ENCODE measurements at regions not wholly inside any gene's neighbourhood (a gene's known extent, or its start where the extent isn't known, plus 50 kb on each side); places are given as distances from the start of the nearest gene placed in this dataset.

GRCh38 chr5:106241409-106241808 is 1429.3 kb downstream of the EFNA5 start:
- no peak for DNase-seq (ENCODE audit: low spot score)

DNA sequence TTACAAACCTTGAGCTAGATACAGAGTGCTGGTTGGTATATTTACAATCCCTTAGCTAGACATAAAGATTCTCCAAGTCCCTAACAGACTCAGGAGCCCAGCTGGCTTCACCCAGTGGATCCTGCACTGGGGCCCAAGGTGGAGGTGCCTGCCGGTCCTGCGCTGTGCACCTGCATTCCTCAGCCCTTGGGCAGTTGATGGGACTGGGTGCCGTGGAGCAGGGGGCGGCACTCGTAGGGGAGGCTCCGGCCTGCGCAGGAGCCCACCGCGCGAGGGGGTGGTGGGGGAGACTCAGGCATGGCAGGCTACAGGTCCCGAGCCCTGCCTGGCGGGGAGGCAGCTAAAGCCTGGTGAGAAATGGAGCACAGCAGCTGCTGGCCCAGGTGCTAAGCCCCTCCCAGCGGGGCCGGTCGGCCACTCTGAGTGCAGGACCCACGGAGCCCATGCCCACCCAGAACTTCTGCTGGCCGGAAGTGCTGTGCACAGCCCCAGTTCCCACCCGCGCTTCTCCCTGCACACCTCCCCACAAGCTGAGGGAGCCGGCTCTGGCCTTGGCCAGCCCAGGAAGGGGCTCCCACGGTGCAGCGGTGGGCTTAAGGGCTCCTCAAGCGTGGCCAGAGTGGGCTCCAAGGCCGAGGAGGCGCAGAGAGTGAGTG is 1464.7 kb downstream of the EFNA5 start:
- DNase-seq (ENCODE audit: low spot score), result no peak

- DNase-seq (ENCODE audit: low spot score), result no peak
These were observed 1468.7 kb downstream of the EFNA5 start for GRCh38 chr5:106202035-106202434.

DNA sequence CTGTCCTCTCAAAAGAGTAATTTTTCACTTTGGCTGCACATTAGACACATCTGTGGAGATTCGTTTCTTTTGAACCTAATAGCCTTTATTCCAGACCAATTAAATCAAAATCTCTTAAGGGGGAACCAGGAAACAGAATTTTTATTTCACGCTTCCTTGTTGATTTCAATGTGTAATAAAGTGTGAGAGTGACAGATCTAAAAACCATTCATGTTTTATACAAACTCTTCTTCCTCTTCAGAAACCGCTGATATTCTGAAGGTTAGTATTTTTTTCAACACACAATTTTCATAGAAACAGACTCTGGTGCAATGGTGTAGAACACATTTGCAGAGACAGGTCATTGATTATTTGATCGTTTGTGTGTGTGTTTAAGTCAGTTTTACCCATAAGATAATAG is 1469.8 kb downstream of the EFNA5 start:
- DNase-seq (ENCODE audit: low spot score), result no peak

GRCh38 chr5:106195679-106196474 is 1474.9 kb downstream of the EFNA5 start:
- no peak for DNase-seq (ENCODE audit: low spot score)

GRCh38 chr5:106189121-106189809 is 1481.5 kb downstream of the EFNA5 start:
- DNase-seq (ENCODE audit: low spot score), result no peak

DNA sequence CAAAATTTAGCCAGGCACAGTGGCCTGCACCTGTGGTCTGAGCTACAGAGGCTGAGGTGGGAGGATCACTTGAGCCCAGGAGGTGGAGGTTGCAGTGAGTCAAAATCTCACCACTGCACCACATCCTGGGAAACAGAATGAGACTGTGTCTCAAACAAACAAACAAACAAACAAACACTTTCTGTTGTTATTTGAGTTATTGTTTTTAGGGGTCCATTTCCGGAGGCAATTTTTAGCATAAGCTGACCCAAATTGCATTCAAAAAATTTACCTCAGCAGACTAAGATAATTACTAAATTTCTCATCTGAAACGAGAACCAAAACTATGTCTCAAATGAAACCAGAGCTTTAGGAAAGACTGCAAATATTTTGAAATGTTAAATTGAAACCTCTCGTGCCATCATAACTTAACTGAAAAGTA is 1485.1 kb downstream of the EFNA5 start:
- no peak for DNase-seq (ENCODE audit: low spot score)

DNA sequence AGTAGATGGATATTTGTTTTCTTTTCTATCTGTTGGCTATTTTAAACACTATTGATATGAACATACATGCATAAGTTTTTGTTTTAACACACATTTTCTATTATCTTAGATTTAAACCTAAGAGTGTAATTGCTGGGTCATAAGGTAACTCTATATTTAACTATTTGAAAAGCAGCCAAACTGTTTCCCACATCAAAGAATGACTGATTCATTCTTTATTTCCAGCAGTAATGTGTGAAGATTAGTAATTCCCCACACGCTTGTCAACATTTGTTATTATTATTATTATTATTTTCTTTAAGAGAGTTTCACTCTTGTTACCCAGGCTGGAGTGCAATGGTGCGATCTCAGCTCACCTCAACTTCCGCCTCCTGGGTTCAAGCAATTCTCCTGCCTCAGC is 1495.8 kb downstream of the EFNA5 start:
- no peak for DNase-seq (ENCODE audit: low spot score)

DNA sequence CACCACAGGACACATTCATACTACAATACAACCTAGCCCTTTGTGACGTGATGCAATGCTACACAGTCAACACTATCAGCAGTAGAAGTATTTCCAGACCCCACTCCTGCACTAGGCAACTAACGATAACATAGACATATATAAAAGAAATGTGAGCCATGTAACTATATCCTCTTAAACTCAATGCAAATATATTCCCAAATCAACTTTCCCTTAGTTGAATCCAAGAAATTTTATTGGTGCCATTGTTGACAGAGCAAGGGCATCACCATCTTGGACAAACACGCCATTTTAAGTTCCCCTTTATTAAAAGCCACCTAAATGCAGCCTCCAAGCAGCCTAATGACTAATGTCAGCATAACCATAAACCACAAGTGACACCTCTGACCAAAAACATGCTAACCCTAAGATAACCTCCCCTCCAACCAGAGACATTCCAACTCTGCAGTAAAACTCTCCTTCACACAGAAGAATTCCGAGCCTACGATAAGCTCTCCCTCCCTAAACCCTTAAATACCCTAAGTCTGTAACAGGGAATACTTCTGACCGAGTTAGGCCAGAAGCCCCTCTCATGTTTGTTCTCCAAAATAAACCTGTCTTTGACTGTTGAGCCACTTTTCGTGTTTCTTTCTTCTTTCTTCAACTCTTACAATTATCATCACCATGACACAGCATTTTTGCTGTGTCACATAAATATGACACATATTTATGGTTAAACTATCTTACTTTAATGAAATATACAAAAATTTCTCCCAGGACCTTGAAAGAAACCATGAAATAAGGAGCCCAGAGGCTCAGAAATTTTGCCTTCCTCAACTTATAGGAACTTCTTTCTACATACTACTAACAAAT is 1497.8 kb downstream of the EFNA5 start:
- DNase-seq (ENCODE audit: low spot score), result no peak

DNA sequence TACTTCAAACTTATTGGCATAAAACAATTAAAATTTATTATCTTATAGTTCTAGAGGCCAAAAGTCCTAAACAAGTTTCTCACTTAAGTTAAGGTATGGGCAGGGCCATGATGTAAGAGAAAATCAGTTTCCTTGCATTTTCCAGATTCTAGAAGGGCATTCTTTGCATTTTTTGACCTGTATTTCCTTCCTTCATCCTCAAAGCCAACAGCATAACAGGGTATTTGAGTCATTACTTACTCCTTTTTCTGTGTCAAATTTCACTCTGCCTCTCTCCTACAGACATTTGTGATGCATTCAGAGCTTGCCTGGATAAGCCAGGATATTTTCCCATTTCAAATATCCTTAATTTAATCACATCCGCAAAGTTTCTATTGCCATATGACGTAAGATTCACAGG is 1499.0 kb downstream of the EFNA5 start:
- DNase-seq (ENCODE audit: low spot score), result no peak

GRCh38 chr5:106171132-106171531 is 1499.6 kb downstream of the EFNA5 start:
- DNase-seq (ENCODE audit: low spot score), result no peak

DNA sequence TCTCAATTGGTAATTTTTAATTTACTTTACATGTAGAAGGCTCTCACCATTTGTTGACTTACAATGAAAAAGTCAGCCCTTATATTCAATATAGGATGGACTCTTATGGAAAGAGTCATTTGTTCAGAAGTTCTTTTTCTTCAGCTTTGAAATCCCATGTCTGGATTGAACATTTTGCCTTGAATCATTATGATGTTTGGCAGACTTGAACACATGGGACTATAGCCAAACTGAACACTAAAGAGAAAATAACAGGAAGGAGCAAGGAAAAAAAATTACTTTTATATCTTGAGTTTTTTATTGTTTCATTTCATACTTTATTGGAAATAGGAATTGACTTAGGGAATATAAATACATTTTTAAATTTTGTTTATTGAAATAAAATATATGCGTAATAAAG is 1503.0 kb downstream of the EFNA5 start:
- DNase-seq (ENCODE audit: low spot score), result no peak

GRCh38 chr5:106163233-106163632 is 1507.5 kb downstream of the EFNA5 start:
- DNase-seq (ENCODE audit: low spot score), result no peak

- DNase-seq (ENCODE audit: low spot score), result no peak
These were observed 1511.1 kb downstream of the EFNA5 start for GRCh38 chr5:106159616-106160015.

GRCh38 chr5:106154280-106154716 is 1516.4 kb downstream of the EFNA5 start:
- DNase-seq (ENCODE audit: low spot score), result no peak

DNA sequence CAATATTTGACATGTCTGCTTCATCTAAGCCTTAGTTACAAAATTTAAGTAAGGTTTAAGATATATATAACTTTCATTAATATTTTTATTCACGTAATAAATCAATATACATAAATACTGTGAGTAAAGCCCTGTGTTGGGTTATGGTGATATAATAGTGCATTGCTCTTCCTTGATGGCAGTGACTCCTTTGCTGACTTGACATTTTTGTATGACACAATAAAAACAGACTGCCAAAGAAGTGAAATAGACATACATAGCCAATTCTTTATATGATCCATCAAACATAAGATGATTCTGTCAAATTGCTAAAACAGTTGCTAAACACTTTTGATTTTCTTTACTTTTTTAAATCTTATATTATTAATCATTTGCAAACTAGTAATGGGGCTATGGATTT is 1518.2 kb downstream of the EFNA5 start:
- no peak for DNase-seq (ENCODE audit: low spot score)

GRCh38 chr5:106142116-106142515 is 1528.6 kb downstream of the EFNA5 start:
- DNase-seq (ENCODE audit: low spot score), result no peak

DNA sequence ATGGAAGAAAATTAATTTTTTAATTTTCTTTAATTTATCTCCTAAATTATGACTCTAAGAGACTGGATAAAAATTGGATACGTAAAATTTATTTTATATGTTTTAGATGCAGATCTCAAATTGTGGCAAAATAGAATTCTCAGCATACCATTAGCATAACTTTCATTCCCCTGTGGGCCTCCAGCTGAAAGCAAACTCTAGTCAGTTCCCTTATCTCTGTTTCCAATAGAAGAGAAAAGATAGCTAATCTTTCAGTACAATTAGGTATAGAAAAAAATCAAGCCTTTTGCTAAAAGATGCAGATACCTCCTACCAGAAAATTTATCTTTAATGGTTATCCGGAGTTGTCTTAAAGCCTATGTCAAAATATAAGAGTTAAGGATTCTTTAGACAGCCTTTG is 1530.6 kb downstream of the EFNA5 start:
- DNase-seq (ENCODE audit: low spot score), result no peak

GRCh38 chr5:106136061-106136460 is 1534.7 kb downstream of the EFNA5 start:
- no peak for DNase-seq (ENCODE audit: low spot score)

- DNase-seq (ENCODE audit: low spot score), result no peak
These were observed 1535.3 kb downstream of the EFNA5 start for GRCh38 chr5:106135473-106135872.

DNA sequence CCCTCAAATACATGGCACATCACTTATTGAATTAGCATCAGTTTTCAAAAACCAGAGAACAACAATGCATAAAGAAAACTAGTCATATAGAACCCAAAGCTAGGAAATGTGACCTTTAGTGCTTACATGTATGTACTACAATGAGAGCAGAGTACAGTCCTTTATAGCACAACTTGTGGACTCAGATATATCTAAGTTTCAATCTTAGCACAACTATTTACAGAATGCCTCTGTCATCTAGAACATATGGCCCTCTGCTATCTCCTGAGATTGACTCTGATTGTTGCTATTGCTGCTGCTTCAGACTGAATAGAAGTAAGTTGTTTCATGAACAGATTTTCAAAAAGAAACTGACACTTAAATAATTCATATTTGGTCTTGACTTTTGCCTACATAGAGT is 1536.2 kb downstream of the EFNA5 start:
- DNase-seq (ENCODE audit: low spot score), result no peak

DNA sequence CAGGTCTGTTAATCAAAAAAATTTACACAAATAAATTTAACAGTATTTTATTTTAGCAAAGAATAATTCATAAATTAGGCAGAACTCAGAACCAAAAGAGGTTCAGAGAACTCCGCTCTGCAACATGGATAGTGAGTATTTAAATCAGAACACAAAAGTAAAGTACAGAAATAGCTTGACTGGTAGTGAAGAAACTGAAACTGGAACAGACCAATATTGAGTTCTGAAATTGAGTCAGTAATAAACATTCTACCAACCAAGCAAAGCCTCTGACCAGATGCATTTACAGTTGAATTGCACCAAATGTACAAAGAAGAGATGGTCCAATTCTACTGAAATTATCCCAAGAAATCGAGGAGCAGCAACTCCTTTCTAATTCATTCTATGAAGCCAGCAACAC is 1542.8 kb downstream of the EFNA5 start:
- DNase-seq (ENCODE audit: low spot score), result no peak

Measured in CD4-positive, alpha-beta T cell treated with Interleukin-6 at 100 ng/mL for 8 hours (primary cell).